NCI-H748 (cell line): ENCODE measurements at regions not wholly inside any gene's neighbourhood (a gene's known extent, or its start where the extent isn't known, plus 50 kb on each side); places are given as distances from the start of the nearest gene placed in this dataset.

ENCODE experiments used
- DNase-seq: peaks from one replicate; lab custom pipeline; 2025; ENCODE audit not compliant: unreplicated experiment; lab: John Stamatoyannopoulos, UW

DNA sequence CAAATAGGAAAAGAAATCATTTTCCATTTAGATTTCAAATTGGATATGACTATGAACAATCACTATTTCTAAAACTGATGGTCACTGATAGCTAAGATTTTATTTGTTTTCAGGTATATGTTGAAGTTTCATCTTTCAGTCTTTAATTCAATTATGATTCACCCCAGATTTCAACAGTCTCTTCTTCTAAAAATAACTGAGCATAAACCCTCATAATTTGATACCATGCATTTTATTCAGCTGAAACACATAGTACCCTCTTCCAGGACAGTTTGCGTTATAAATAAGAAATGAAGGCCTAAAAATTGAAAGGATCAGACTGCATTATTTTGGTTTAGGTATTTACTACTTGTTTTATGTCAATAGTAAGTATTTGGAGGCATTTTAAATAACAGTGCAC lies 428.5 kb upstream of the NBEA start:
- no peak for DNase-seq

DNA sequence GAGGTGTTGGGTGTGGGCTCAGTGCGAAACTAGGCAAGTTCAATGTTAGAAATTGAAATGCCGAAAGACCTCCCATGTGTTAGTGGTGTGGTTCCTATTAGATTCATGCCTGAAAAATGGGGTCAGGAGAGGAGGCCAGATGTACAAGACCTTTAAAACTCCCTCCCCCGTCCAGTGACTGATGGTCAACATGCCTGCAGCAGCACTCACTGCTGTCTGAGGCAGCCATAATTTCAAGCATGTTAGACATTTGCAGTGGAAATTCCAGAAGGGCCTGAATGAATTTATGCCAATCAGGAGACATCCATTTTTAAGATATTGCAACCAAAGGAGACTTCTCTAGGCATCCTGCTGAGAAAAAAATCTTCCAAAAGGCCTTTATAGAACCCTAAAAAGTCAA lies 426.9 kb upstream of the NBEA start:
- no peak for DNase-seq

DNA sequence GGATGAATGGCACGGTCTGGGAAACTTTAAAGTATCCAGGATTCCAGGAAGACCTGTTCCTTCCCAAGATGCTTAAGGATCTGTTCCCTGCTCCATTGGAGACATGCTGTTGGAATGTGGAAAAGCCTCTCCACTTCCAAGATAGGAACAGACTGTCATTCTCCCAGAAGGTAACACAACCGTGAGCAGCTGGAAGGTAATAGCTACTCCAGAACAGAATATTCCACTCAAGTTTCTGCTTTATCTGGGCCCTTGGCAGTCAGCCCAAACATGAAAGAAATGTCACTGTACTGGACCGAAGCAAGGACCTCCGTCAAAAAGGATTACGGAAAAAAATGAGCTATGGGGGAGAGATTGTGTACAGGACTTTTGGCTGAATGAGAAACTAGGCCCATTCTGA lies 420.9 kb upstream of the NBEA start:
- DNase-seq, result no peak

DNA sequence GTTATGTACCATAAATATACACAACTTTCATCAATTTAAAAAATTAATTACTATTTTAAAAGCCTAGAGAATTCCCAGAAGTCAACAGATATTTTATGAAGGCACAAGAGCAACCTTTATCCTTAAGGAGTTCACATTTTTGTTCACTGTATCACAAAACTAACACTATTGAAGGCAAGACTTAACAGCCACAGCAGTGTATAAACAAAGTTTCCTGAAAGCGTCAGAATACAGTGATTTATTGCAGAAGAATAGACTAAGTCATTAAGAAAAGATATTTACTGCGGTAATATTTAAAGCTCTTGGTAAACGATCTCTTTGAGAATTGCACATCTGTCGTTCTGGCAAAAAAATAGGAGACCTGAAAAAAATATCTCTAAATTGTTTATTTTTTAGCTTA lies 419.3 kb upstream of the NBEA start:
- no peak for DNase-seq

DNA sequence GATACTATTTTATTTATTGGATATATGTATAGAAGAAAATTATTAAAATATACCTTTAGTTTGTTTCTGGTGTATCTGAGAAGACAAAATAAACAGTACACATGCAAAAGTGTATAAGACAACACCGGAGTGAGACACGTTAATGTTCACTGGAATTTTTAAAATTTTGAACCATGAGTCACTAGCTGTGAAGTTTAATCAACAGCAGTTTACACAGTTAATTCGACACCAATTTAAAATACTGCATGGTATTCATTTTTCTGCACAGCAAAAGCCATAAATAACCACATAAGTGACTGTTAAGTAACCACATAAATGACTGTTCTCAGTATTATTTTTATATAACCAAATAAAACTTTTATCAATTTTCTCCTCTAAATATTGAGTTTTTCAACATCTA lies 418.7 kb upstream of the NBEA start:
- no peak for DNase-seq

DNA sequence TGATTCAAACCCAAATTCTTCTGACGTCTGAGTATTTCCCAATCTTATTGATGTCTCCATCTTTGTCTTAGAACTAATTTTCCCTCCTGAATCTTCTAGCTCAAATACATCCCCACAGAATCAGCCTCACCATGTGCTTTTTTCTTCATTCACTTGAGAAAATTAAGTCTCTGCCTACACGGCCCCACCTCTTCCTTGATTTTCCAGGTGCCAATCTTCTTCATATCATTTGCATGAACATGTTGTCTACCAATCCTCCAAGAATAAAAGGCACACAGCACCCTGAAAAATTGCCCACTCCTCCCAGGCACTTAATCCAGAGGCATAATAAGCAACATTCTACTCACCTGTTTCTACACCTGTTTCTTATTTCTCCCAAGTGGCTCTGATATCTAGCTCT lies 408.1 kb upstream of the NBEA start:
- no peak for DNase-seq

DNA sequence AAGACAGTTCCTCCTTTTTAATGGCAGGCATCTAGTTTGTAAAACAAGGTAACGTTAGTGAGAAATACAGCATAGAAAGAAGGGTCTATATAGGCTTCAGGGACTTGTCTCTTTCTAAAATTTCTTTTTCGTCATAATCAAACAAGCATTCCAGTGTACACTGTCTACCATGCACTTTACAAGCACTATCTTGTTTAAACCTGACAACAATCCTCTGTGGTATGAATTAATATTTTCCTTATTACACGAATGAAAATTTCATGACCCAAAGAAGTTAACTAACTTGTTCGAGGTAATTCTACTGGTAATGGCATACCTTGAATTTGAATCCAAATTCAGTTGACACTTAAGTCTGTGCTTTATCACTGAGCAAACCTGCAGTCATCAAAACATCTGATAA lies 399.7 kb upstream of the NBEA start:
- DNase-seq, result no peak

DNA sequence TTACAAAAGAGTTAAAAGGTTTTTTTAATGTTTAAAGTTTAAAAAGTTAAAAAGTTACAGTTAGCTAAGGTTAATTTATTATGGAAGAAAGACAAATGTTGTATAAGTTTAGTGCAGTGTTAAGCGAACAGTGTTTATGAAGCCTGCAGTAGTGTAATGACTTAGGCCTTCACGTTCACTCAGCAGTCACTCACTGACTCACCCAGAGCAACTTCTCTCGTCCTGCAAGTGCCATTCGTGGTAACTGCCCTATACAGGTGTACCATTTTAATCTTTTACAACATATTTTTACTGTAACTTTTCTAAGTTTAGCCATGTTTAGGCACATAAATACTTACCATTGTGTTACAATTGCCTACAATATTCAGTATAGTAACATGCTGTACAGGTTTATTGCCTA lies 398.2 kb upstream of the NBEA start:
- DNase-seq, result no peak

DNA sequence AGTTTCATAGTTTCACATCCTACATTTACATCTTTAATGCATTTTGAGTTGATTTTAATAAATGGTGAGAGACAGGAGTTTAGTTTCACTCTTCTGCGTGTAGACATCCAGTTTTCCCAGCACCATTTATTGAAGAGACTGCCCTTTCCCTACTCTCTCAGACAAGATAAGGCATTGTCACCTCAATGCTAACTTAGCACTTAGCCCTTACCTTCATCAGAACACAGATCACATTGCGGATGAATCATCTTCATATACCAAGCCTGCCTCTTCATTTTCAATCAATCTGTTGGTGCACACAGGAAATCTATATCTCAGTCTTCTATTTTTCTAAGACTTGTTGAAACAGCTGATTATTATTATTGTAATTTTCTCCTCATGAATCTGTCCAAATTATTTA lies 396.6 kb upstream of the NBEA start:
- DNase-seq, result no peak

DNA sequence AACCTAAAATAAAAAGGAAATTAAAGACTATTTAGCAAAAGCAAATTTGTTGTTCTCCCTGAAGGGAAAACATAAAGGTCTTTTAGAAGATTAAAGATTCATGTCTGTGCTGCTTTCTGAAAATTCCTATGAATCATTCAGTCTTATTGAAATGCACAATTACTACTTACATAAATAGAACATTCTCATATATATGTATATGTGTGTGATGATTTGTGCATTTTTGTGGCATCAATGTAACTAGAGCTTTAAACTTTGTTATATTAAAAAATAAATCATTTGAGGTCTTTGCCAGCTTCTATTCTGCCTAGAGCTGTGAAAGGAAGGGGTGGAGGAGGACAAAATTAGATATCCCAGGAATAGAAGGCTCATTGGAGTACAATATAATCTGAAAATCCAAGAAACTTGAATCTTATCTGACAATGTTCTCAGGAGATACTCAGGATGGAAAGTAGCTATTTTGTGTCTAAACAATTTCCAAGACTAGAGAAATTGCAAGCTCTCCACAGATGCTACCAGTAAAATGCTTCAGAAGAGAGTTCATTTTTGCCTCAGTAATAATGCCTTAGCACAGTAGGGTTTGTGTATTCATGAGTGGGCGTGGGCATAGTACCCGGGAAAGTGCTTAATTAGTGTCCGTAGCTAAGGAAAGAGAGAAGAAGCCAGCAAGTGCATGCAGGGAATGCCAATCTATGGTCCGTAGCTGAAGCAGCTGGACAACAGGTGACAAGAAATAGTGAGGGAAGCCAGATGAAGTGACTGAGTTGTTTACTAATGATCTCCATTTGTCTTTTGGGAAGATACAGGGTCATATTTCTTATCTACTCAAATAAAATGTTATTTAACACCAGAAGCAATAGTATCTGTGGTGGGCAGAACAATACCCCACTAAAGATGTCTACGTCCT lies 395.5 kb upstream of the NBEA start:
- DNase-seq, result peak; percentile 30

DNA sequence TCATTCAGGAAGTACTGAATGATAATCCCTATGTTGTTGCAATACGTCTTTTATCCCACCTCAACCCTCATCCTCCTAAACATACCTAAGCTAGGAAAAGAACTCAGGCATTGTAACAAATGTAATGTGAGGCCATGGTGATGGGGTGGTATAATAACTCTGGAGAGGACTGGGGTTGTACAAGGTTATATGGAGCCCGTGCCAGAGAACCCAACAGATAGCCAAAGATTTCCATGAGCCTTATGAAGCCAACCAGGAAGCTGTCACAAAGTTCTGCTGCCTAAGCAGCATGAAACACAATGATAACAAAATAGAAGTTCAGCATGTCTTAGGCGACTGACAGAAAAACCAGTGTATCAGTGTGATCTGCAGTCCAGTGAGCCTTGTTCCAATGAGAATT lies 394.1 kb upstream of the NBEA start:
- no peak for DNase-seq

DNA sequence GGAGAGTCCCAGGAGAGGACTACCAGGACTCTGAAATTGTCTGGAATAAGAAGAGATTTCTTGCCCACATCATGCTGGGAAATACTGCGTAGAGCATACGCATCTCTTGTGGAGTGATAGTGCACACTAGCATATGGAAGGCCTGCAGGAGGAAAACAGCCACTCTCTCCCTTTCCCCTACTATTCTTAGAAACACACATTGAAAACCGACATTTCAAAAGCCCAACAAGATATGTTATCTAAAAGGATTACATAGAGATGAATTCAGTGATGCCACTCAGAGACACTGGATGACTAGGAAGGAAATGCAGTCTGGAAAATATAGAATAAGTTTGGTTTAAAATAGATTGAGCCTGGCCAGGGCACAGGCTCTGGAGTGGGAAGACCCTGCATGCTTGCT lies 388.7 kb upstream of the NBEA start:
- DNase-seq, result no peak

DNA sequence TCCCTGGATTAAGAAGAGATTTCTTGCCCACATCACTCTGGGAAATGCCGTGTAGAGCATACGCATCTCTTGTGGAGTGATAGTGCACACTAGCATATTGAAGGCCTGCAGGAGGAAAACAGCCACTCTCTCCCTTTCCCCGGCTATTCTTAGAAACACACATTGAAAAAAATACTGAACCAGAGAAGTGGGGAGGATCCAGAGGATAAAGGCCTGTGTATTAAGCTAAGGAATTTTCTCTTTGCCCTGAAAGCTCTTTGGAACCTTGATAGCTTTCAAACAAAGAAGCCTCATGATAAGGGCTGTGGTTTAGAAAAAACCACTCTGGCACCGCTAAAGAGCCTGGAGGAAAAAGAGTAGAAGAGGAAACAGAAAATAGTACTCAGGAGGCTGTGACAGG lies 386.1 kb upstream of the NBEA start:
- no peak for DNase-seq

DNA sequence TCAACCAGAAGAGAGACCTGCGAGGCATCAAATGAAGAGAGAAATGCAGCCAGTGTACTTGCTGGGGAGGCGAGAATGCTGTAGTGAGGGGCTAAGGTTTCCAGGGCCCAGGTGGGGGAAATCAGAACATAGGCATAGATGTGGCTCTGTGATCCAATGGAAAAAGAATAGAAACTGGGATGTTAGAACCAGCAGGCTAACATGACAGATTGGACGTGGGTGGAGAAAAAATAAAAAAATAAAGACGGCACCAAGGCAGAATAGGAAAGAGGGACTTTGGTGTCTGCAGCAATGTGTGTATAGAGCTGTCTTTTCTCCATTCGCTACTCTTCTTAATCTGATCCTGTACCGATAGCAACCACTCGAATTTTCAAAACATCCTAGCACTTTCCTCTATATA lies 381.0 kb upstream of the NBEA start:
- no peak for DNase-seq

DNA sequence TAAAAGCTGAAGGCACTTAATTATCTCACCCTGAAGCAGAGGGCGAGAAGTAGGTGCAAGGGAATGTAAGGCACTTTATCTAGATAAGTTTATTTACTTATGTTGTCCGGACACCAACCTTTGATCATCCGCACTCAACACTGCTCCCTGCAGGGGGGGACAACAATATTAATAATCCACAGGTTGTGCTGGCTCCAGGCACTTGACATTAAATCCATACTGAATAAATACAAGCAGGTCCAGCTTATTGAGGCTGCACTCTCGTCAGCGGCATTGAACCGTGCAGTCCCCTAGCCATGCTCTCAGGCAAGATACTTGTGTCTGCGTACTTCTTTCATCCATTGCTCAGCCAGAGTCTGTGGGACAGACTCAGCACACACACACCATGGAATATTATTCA lies 374.5 kb upstream of the NBEA start:
- DNase-seq, result no peak

DNA sequence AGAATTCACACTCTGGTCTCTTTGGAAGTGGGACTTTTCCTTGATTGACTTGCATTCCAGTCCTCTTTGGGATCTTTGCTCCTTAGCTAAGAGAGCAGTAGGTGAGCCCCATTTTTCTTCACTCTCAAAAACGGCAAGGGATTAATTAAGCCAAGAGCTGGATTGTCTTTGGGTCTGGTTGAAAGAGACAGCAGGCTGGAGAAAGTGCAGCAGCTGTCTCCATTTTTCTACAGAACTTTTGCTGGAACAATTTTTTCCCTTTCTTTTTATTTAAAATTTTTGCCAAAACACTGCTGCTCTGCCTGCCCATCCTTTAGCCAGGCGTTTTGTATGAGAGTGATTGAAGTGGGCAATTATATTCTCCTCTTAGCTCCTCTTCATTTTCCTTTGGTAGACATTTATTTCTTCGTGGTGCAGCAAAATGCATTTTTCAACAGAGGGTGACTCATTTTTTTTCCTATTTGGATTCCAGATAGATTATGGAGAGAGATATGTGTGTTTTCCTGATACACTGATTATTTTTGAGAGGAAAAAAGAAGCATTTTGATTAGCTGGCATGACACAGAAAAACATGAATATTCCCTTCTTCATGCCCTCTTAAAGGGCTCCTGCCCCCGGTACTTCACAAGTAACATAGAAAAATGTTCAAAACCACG lies 371.2 kb upstream of the NBEA start:
- DNase-seq, result no peak

DNA sequence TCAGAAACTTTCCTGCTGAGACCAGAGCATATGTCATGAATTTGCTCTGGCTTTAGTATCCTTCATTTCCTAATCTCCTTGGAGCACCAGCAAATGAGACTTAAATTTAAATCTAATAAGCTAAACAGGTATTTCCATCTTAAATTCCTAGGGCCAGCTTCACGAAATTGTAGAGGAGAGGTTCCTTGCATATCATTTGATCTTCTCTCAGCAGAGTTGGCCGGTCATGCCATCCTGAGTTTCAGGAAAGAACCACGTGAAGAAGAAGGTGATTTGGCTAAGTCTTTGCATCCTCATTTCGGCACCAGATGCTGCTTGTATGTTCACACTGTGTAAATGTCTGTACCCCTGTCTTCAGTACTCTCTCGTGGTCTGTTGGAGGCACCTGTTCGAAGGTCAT lies 370.4 kb upstream of the NBEA start:
- no peak for DNase-seq

DNA sequence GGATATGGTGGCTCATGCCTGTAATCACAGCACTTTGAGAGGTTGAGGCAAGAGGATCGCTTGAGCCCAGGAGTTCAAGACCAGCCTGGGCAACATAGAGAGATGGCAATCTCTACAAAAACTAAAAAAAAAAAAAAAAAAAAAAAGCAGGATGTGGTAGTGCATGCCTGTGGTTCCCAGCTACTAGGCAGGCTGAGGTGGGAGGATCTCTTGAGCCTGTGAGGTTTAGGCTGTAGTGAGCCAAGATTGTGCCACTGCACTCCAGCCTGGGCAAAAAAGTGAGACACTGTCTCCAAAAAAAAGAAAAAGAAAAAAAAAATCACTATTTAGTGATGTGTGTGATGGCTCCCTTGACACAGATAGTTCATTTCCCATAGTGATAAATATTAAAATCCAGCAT lies 365.0 kb upstream of the NBEA start:
- DNase-seq, result no peak

DNA sequence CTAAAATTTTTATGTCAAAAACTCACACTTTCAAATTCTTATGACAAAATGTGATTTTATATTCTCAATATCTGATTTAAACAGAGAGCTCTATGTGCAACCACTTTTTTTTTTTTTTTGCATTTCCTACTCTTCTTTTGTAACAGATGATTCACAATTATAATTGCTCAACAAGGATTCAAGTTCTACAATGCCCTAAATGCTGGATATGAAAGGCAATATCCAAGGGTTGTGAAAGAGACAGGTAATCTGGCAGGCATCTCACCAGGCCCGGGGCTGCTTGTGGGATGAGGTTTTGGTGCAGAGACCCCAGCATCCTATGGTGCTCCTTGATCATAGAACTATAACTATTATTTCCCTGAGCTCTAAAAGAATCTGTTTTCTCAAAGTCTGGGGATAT lies 363.6 kb upstream of the NBEA start:
- DNase-seq, result no peak

DNA sequence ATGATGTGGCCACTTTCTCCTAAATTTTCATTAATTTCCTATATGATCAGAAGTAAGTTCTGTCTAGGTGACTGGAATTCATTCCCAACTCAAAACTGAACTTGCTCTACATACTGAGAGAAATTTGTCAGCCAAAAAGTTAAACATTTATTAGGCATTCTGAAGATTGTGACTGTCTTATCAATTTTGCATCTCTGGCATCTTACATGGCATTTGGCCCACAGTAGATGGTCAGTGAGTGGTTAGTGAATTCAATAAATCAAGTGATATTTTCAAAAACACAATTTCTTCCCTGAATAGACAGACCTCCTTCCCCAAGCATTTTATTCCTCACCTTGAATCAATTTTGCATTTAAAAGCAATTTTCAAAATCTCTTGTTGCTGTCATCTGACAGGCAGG lies 363.2 kb upstream of the NBEA start:
- DNase-seq, result no peak

DNA sequence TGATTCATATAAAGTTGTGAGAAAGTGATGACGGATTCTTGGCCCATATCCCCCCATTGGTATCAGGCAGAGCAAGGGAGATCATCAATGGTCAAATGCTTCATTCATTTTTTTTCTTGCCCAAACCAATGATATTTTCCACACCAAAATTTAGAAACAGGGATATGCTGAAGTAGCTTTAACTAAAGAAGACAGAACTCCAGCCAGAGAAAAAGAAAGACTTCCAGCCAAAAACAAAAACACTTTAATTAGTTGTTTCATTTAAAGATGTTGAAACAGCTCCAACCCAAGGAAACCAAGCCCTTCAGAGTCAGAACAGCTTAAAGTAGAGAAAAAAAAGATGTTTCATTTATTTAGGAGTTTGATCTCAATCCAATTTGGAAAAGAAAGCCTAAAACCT lies 358.9 kb upstream of the NBEA start:
- no peak for DNase-seq

DNA sequence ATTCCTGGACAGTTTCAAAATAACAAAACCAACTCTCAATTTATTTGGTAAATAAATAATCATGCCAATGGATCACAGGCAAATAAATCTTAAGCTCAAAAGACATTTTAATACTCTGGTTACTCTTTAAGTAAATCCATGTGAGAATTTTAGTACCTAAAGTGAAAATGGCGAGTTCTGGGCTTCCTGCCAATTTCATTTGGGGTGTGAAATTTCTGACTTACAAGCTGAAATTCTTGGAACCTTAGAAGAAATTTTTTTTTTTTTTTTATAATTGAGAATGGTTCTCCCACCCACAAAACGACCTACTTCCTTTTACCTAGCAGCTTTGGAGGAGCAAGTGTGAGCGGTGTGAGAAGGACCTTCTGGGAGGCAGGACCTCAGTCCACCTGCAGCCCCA lies 354.5 kb upstream of the NBEA start:
- no peak for DNase-seq

DNA sequence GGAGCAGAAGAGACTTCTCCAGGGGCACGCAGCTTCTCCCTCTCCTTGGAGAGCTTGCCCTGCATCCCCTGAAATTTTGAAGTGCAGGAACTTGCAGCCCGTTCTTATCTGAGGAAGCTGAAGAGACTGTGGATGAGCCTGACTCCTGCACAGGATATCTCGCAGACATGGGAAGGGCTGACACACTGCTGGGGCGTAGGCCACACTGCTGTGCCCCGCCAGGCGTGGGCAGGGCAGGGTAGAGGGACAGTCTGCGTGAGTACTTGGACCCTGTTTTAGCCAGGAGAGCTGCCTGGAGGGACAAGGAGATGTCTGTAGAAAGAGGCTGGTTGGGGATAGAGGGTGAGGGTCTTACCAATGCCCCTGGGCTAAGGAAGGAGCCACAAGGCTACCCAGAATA lies 353.7 kb upstream of the NBEA start:
- DNase-seq, result no peak
